ENCODE measurements at regions not wholly inside any gene's neighbourhood (a gene's known extent, or its start where the extent isn't known, plus 50 kb on each side); places are given as distances from the start of the nearest gene placed in this dataset.
"Not testable (repeated sequence)": the region's sequence is repeated elsewhere in the genome, so short reads cannot be mapped to it uniquely, and the experiment has no call there.

DNA sequence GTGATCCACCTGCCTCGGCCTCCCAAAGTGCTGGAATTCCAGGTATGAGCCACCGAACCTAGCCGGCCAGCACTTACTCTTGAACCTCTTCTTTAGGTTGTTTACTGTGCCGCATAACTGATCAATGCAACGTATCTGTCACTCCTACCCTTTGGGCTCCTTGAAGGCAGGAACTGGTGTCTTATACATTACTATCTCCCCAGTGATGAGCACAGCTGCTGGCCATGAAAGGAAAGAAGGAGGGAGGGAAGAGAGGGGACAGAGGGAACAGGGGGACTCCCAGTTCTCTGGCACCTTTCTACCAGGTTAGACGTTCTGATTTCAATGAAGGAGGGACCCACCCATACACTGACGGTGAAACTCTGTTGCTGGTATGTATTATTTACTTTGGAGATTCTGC is 111.8 kb upstream of the NANOS1 start:
- no peak for DNase-seq

DNA sequence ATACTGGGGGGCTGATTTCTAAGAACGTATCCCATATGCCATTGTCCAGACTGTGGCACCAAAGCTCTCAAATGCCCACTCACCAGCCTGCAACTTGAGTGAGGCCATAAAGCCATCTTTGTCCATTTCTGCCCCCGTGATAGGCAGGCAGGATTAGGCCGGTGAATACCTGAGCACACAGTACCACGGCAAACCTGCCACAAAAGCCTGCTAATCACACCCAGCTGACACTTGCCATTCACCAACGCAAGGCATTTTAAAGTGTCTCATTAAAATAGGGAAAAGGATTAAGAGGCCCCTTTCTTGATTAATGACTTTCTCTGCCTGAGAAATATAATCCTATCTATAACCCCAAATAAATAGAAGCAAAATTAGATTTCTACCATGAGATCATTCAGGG is 111.4 kb upstream of the NANOS1 start:
- no peak for DNase-seq

GRCh38 chr10:118918587-118918986 is 110.9 kb upstream of the NANOS1 start:
- DNase-seq, result no peak

DNA sequence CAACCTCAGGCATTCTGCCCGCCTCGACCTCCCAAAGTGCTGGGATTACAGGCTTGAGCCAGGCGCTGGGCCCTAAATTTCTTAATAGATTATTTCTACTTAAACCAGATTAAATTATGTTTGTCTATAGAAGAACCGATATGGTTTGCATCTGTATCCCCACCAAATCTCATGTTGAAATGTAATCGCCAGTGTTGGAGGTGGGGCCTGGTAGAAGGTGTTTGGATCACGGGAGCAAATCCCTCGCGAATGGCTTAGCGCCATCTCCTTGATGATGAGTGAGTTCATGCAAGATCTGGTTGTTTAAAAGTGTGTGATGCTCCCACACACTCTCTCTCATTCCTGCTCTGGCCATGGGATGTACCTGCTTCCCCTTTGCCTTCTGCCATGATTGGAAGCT is 109.3 kb upstream of the NANOS1 start:
- DNase-seq, result no peak

- no peak for DNase-seq
Observed at GRCh38 chr10:118922226-118922625, 107.3 kb upstream of the NANOS1 start.

GRCh38 chr10:118922972-118923371 is 106.5 kb upstream of the NANOS1 start:
- no peak for DNase-seq

DNA sequence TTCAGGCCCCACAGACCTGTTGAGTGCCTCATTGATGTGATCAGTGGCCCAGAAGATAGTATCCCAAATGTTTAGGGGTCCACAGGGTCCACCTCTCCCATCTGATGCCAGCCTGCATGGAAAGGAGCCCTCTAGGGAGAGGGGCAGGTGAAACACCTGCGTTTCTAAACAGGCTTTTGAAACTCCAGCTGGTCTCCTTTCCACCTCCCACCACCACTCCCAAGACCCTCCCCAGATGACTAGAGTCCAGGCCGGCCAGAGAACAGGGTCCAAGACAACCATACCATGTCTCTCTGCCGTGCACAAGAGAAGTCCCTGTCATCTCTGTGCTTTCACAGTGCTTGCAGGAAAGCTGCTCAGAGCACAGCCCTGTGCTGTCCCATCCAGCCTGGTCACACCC is 105.0 kb upstream of the NANOS1 start:
- DNase-seq, result no peak

DNA sequence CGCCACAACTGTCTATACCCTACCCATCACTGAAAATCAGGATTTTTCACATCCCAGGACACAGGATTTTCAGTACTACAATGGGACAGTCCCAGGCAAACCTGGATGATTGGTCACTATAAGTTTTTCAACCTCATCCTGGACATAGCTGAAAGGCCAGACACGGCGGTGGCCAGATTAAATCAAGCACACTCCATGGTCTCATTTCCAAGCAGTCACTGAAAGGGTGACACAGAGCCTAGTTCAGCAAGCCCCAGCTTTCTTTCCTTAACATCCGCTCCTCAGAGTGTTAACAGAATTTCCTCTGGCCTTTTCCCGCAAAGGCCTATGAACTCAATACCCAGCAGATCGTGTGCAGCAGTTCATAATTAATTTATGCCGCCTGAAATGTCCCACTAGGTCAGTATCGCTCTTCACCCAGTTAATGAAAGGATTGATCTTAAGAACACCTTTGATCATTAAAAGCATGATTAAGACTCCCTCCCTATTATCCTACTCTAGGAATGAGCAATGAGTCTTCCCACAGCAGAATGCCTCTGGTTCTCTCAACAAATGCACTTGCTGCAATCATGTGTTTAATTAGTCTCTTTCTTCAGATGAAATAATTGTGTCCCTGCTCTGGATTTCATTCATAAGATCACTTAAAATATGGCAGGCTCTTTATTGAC is 104.0 kb upstream of the NANOS1 start:
- DNase-seq, result no peak

DNA sequence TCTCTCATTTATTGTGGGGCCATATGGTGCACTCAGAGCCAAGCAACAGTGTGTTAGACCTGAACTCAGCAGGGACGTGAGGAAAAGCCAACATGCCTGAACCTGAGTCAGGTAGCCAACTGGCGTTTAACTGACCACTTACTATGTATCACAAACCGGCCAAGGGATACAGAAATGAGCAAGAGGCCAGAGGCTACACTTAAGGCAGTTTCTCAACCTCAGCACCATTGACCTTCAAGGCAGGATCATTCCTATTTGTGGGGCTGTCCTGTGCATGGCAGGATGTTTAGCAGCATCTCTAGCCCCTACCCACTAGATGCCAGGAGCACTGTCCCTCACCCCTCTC is 103.5 kb upstream of the NANOS1 start:
- DNase-seq, result no peak

DNA sequence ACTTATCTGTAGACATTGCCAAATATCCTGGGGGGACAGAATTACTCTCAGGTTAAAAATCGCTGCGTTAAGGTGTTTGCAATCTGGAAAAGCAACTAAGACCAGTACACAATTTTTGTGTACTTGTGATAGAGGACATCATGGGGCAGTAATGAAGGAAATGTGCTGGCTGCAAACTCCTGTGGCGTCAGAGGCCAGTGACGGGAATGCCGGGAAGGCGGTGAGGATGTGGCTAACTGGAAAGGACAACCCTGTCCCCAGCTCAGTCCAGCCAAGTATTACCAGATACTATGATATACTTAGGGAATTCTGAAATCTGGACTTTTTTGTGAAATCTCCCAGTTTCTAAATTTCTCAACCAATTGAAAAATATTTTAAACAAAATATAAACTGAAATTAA is 103.1 kb upstream of the NANOS1 start:
- DNase-seq, result no peak

DNA sequence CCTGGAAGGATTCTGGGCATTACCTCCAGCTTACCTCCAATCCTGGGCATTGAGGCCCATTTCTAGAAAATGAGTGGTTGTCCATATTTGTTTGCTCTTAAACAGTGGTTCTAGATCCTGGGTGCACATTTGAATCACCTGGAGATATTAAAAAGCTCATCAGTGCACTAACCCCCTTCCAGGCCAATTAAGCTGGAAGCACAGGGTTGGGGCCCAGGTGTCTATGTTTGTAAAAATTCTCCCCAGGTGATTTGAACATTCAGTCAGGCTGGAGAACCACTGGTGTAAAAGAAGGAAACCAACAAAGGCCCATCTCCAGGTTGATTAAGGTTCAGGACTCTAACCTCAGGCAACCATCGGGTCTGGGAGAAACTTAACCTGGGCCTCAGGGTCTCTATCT is 102.6 kb upstream of the NANOS1 start:
- DNase-seq, result no peak

DNA sequence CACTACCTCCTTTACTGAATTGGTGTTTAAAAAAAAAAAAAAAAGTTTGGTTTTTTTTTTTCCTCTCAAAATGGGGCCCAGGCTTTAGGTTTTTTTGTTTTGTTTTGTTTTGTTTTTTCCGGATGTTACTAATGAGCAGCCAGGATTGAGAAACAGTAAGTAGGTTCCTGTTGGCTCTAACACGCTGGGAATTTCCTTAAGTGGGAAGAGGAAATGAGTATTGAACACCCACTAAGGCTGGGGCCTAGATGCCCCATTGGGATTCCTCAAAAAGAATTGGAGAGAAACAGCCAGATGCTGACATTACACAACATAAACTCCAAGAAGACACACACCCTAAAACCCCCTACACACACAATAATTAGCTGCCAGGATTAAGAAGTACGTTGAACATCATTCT is 102.2 kb upstream of the NANOS1 start:
- no peak for DNase-seq

- DNase-seq, result no peak
Observed at GRCh38 chr10:118930614-118931013, 98.9 kb upstream of the NANOS1 start.

DNA sequence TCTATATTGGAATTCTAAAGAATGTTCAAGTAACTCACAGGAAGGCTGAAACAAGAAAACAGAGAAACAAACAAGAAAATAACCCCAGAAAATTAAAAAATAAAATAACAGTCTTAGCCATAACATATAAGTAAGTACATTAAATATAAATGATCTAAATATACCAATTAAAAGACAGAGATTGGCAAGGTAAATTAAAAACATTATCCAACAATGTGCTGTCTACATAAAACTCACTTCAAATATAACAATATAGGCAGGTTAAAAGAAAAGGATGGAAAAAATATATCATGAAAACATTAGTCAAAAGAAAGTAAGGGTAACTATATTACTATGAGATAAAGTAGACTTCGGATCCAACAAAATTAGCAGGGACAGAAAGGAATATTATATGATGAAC is 98.1 kb upstream of the NANOS1 start:
- DNase-seq, result no peak

- DNase-seq, result not testable (repeated sequence)
Observed at GRCh38 chr10:118932154-118932553, 97.4 kb upstream of the NANOS1 start.

DNA sequence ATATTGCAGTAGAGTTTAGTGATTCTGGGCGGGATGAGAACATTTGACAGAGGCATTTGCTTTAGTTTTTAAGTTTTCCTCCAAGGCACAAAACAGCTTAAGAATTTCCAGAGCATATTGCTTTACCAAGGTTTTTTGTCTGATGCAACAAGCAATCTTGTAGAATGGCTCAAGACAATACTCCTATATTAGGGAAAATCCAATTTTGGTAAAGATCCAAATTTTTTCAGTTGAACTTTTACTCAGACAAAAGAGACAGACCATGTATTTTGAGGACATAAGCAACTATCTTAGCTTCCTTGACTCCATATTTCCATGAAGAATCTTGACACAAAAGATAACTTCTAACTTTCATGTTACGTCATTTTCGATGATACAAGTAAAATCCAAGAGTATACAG is 92.3 kb upstream of the NANOS1 start:
- no peak for DNase-seq

DNA sequence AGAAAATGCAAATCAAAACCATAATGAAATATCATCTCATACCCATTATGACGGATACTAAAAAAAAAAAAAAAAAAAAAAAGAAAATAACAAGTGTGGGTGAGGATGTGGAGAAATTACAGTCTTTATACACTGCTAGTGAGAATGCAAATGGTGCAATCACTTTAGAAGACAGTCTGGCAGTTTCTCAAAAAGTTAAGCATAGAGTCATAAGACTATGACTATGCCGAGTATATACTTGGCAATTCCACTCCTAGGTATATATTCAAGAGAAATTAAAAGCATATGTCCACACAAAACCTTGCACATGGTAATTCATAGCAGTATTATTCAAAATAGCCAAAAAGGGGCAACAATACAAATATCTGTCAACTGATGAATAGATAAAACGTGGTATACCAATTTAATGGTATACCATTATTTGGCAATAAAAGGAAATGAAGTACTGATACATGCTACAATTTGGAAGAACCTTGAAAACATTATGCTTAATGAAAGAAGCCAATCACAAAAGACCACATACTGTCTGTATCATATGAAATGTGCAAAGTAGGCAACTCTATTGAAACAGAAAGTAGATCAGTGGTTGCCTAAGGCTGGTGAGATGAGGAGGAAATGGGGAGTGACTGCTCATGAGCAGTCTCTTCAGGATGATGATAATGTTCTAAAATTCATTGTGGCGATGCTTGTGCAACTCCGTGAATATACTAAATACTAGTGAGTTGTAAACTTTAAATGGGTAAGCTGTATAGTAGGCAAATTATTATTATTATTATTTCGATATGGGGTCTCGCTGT is 90.1 kb upstream of the NANOS1 start:
- no peak for DNase-seq

DNA sequence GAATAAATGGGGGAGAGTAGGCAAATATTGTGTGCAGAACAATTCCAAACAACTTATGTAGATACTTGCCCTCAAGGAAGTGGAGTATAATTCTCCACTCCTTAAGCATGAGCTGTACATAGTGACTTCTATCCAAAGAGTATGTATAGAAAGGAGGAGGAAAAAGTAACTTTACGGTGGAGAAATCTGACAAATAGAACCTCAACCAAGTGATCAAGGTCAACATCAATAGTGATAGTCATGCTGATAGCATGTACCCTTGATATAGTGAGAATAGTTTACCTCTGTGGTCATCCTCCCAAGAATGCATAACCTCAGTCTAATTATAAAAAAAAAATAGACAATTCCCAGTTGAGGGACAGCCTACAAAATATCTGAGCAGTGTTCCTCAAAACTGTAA is 89.1 kb upstream of the NANOS1 start:
- DNase-seq, result peak; percentile 12

- DNase-seq, result no peak
Observed at GRCh38 chr10:118943253-118943652, 86.3 kb upstream of the NANOS1 start.

DNA sequence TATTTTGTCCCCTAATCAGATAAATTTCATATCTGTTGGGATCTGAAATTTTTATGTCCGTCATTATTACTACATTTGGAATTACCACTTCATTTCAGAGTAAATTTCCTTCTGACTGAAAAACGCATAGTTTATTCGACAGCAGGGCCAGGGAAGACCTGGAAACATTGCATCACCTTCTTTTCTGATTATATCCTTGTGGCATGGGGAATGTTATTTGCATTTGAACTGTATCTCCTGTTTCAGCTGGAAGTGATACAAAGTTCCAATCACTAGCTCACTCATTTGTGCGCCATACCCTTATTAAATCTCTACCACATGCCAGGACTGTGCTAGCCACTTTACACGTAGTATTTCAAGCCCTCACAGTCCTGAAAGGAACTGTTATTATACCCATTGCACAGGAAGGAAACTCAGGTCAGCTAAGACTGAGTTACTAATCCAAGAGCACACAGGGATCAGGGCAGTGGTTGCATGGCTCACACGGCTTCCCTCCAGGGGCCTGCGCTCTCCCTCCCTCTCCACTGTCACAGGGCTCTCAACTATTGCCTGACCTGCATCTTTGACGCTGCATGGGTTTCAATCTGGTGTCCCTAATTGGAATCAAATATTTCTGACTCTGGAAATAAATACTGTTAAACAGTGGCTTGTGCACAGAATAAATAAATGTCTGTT is 84.4 kb upstream of the NANOS1 start:
- no peak for DNase-seq

GRCh38 chr10:118948786-118949185 is 80.7 kb upstream of the NANOS1 start:
- no peak for DNase-seq

DNA sequence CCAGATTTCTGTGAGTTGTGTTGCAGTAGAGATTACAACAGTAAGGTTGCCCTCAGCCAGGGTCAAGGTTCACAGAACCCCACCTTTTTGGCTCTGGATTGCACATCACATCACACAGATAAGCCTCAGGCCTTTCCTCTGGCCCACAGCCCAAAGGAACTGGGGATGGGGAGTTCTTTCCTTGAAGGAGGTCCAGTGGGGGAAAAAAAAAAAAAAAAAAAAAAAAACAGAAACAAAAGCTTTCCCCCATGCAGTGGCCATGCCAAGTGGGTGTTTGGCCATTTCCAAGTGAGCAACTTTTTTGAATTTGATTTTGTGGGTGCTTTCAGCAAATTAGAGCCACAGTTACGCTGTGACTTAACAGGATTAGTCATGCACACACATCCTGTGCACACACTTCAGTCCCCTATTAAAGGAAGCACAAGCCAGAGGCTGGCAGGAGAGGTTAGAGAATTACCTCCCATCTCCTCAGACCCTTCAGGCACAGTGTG is 79.3 kb upstream of the NANOS1 start:
- peak; percentile 7 for DNase-seq

GRCh38 chr10:118950997-118951637 is 78.4 kb upstream of the NANOS1 start:
- DNase-seq, result no peak

All from fibroblast of skin of back (primary cell).